Chondrocyte (in vitro differentiated cells): ENCODE measurements at regions not wholly inside any gene's neighbourhood (a gene's known extent, or its start where the extent isn't known, plus 50 kb on each side); places are given as distances from the start of the nearest gene placed in this dataset.

ENCODE experiments used
- DNase-seq: peaks from one replicate; pipeline ENCODE4 v3.0.0; 2021; ENCODE audit warnings: mixed read lengths, low spot score
- H3K27ac Mint-ChIP-seq: one replicate; pipeline ENCODE4 v1.8.0; 2021; ENCODE audit warnings: mild to moderate bottlenecking, moderate library complexity, mixed read lengths; ENCODE audit not compliant: unreplicated experiment
- H3K27me3 Mint-ChIP-seq: 2 replicates; pipeline ENCODE4 v1.8.0; 2021; ENCODE audit warnings: low read depth, mixed read lengths
- H3K36me3 Mint-ChIP-seq: 2 replicates; pipeline ENCODE4 v1.8.0; 2021; ENCODE audit warnings: low read depth, mixed read lengths
- H3K4me1 Mint-ChIP-seq: 2 replicates; pipeline ENCODE4 v1.8.0; 2021; ENCODE audit warnings: low read depth, mild to moderate bottlenecking, mixed read lengths
- H3K4me3 Mint-ChIP-seq: one replicate; pipeline ENCODE4 v1.8.0; 2021; ENCODE audit warnings: mild to moderate bottlenecking, moderate library complexity, mixed read lengths; ENCODE audit not compliant: unreplicated experiment
- H3K9me3 Mint-ChIP-seq: 2 replicates; pipeline ENCODE4 v1.8.0; 2021; ENCODE audit warnings: low read depth, mixed read lengths
- TF ChIP-seq, protein P1 (sequence below): fragments of 200-600 bp; sonication (generic); IDR thresholded peaks from 2 replicates; pipeline ENCODE4 v1.5.0; 2021; ENCODE audit warnings: antibody characterized with exemption, mild to moderate bottlenecking, moderate library complexity

DNA sequence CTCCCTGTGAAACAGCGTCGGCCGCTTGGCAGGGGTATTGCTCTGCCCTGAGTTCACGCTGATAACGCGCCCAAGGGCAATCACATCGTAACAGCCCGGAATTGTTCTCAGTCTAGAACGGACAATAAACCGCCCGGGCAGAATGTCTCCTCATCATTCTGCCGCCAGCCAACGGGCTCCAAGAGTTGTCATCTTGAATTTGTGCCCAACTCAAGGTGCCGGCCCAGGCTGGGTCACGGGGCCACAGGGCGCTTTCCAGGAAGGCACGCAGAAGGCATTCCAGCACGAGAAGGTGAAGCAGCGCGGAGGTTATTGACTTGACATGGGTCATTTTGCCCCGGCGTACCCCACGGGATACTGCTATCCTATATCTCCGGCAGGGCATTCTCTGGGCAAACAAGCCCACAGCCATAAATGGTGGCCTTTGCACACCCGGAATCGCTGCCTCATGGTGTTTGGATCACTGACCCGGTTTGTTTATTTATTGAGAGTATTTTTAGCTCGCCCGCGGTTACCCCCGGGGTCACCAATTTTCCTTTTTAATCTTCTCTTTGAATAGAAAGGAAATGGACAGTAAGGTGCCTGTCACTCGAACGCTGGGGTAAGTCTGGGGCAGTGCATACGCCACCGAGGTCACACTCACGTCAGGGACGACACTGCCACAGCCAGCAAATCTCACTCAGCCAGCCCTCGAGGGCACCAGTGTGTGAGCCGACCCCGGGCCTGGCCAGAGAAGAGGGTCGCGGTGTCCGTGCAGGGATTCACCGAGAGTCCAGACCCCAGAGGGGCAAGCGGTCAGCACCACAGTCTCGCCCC lies 72.4 kb upstream of the FGF3 start:
- DNase-seq: peak; percentile 82
- Mint-ChIP-seq H3K27ac (no peak overlapping the region), H3K4me3 (no peak overlapping the region), H3K36me3 (no peaks in the 10 kb centered on the region), H3K9me3 (no peaks in the 10 kb centered on the region), H3K4me1 (no peaks in the 10 kb centered on the region), H3K27me3 (peaks cover 53% of the 10 kb centered on the region)
- TF ChIP-seq, protein P1, sequence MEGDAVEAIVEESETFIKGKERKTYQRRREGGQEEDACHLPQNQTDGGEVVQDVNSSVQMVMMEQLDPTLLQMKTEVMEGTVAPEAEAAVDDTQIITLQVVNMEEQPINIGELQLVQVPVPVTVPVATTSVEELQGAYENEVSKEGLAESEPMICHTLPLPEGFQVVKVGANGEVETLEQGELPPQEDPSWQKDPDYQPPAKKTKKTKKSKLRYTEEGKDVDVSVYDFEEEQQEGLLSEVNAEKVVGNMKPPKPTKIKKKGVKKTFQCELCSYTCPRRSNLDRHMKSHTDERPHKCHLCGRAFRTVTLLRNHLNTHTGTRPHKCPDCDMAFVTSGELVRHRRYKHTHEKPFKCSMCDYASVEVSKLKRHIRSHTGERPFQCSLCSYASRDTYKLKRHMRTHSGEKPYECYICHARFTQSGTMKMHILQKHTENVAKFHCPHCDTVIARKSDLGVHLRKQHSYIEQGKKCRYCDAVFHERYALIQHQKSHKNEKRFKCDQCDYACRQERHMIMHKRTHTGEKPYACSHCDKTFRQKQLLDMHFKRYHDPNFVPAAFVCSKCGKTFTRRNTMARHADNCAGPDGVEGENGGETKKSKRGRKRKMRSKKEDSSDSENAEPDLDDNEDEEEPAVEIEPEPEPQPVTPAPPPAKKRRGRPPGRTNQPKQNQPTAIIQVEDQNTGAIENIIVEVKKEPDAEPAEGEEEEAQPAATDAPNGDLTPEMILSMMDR: no peak

- peak; percentile 83 for DNase-seq
- Mint-ChIP-seq H3K4me3 (no peak overlapping the region), H3K27me3 (peaks cover 60% of the 10 kb centered on the region), H3K27ac (no peak overlapping the region), H3K9me3 (no peaks in the 10 kb centered on the region), H3K4me1 (no peaks in the 10 kb centered on the region), H3K36me3 (no peaks in the 10 kb centered on the region)
- TF ChIP-seq, protein P1: peak; percentile 48
Observed at GRCh38 chr11:69892237-69892985, 73.2 kb upstream of the FGF3 start.

GRCh38 chr11:69892986-69893555 lies 73.9 kb upstream of the FGF3 start:
- DNase-seq: peak; percentile 72
- Mint-ChIP-seq H3K9me3 (no peaks in the 10 kb centered on the region), H3K27ac (no peak overlapping the region), H3K4me1 (no peaks in the 10 kb centered on the region), H3K36me3 (no peaks in the 10 kb centered on the region), H3K4me3 (no peak overlapping the region), H3K27me3 (peaks cover 66% of the 10 kb centered on the region)
- TF ChIP-seq, protein P1: no peak

GRCh38 chr11:69893631-69894030 lies 74.4 kb upstream of the FGF3 start:
- no peaks in the 10 kb centered on the region for H3K4me1 Mint-ChIP-seq
- peak; percentile 57 for DNase-seq
- no peak overlapping the region for H3K27ac Mint-ChIP-seq
- no peak overlapping the region for H3K4me3 Mint-ChIP-seq
- TF ChIP-seq, protein P1: no peak
- no peaks in the 10 kb centered on the region for H3K36me3 Mint-ChIP-seq
- H3K9me3 Mint-ChIP-seq: no peaks in the 10 kb centered on the region
- H3K27me3 Mint-ChIP-seq: peaks cover 67% of the 10 kb centered on the region

DNA sequence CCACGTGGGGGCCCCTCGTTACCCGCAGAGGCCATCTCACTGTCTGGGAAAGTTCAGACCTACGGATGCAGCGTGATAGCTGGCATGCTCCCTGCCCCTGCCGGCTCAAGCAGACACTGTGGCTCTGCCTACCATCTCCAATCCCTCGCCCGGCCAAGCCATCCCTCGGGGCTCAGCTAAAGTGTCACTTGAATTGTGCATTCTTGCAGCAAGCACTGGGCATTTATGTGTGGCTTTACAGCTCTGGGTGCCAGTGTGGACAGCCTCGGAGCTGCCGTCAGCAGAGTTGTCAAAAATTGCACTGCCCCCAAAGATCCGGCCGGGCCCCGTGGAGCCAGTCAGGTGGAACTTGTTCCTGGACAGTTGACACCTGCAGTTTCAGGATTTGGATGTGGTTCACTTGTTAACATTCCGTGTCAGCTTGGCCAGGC lies 75.0 kb upstream of the FGF3 start:
- no peaks in the 10 kb centered on the region for H3K9me3 Mint-ChIP-seq
- no peak overlapping the region for H3K27ac Mint-ChIP-seq
- TF ChIP-seq, protein P1: no peak
- H3K4me1 Mint-ChIP-seq: no peaks in the 10 kb centered on the region
- peaks cover 66% of the 10 kb centered on the region for H3K27me3 Mint-ChIP-seq
- DNase-seq: peak; percentile 68
- H3K4me3 Mint-ChIP-seq: no peak overlapping the region
- no peaks in the 10 kb centered on the region for H3K36me3 Mint-ChIP-seq
